IPS DF 6.9 (cell line): ENCODE measurements at regions not wholly inside any gene's neighbourhood (a gene's known extent, or its start where the extent isn't known, plus 50 kb on each side); places are given as distances from the start of the nearest gene placed in this dataset.

Source experiments
- DNase-seq: peaks from one replicate; pipeline ENCODE4 v3.0.0-alpha.2; 2013; ENCODE audit warnings: low read depth, low spot score
- H3K27ac ChIP-seq: one replicate; pipeline ENCODE4 v1.5.1; 2013; ENCODE audit warnings: low read length, control low read depth
- H3K27me3 ChIP-seq: 2 replicates; pipeline ENCODE4 v1.6.1; 2013; ENCODE audit warnings: mild to moderate bottlenecking, low read length; ENCODE audit not compliant: control insufficient read depth, insufficient read depth
- H3K36me3 ChIP-seq: 2 replicates; pipeline ENCODE4 v1.6.1; 2013; ENCODE audit warnings: low read length; ENCODE audit not compliant: control insufficient read depth, insufficient read depth
- H3K4me1 ChIP-seq: 2 replicates; pipeline ENCODE4 v1.6.1; 2013; ENCODE audit warnings: low read length; ENCODE audit not compliant: control insufficient read depth, insufficient read depth
- H3K4me3 ChIP-seq: 2 replicates; pipeline ENCODE4 v1.5.1; 2013; ENCODE audit warnings: mild to moderate bottlenecking, low read length
- H3K9me3 ChIP-seq: 2 replicates; pipeline ENCODE4 v1.6.1; 2013; ENCODE audit warnings: low read length, inconsistent platforms; ENCODE audit not compliant: control insufficient read depth, insufficient read depth
- WGBS: extraction: QIAGEN DNeasy Blood & Tissue Kit; methylation state at CpG from one replicate; pipeline ENCODE4 v1.1.7; 2013; ENCODE audit warnings: mixed read lengths, missing lambda C conversion rate; ENCODE audit not compliant: insufficient read length, insufficient coverage; 5-methylcytosine and 5-hydroxymethylcytosine counted together

DNA sequence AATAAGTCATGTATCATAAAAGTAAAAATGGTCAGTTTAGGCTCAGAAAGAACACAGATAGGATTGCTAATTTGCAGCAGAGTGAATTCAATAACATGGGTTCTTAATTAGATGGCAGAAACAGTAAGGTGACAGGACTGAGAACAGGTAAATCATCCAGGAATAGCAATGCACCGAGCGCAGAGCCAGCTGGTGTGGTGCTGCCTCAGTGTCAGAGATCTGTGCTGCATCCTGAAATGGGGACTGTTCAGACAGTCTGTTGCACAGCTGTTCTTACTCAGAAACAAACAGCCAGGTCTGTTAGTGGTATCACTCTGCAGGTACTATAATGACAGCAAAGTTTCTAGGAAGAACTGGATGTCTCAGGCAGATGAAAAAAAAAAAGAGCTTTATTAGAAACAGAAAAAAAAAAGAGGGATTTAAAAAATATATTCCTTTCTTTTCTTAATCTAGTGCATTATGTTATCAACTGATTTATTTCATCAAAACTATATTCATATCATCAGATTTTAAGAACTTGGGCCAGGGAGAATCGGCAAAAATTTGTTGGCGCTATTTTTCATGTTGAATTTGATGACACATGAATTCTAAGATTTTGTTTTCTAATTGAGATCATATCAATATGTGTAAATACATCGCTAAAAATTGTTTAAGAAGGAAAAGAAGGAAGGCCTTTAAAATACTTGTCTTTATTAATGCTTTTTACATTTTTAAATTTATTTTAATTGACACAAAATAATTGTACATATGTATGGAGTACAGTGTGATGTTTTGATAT, 501.8 kb downstream of the PRKD1 start:
- WGBS: no CpG with 5 or more reads among the region's 5 CpGs
- no peaks in the 10 kb centered on the region for H3K36me3 ChIP-seq
- no peaks in the 10 kb centered on the region for H3K27me3 ChIP-seq
- H3K9me3 ChIP-seq: no peaks in the 10 kb centered on the region
- H3K4me1 ChIP-seq: no peaks in the 10 kb centered on the region
- no peak for DNase-seq
- no peak overlapping the region for H3K27ac ChIP-seq
- no peak overlapping the region for H3K4me3 ChIP-seq

DNA sequence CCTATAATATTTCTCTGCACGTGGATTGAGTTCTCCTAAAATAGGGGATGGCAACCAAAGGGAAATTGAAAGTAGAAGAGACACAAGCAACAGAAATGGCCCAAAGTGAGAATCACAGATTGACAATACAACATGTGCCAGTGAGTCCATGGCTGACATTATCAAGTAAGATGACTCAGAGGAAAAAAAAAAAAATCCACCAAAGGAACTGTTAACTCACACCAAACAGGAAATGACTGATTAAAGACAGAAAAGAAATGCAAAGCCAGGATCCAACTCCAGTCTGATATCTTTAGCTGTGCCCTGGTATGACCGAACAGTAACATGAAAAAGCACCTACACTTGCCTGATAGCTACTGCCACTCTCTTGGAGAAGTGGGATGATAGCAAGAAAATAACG, 485.0 kb downstream of the PRKD1 start:
- H3K27me3 ChIP-seq: no peaks in the 10 kb centered on the region; the same call in 1 of the 2 replicates
- no CpG with 5 or more reads among the region's 3 CpGs for WGBS
- H3K4me1 ChIP-seq: no peaks in the 10 kb centered on the region
- no peak overlapping the region for H3K4me3 ChIP-seq
- H3K36me3 ChIP-seq: no peaks in the 10 kb centered on the region
- no peak for DNase-seq
- H3K9me3 ChIP-seq: no peaks in the 10 kb centered on the region
- no peak overlapping the region for H3K27ac ChIP-seq

DNA sequence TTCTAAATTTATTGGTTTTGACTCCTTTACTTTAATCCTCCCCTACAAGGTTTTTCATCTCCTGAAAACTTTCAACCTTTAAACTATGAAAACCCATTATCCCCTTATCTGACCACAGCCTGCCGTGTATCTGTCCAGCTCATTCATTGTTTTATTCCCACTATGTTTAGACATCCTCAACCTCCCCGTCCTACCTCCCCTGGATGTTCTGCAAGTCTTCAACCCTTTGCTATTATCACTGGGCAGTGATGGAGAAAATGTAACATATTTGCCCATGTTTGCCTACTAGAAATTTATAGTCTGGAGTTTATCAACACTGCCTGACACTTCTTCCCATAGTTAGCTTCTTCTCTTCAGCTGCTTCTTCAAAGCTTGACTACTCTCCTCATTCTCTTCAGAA, 483.4 kb downstream of the PRKD1 start:
- Histone ChIP-seq H3K27ac (no peak overlapping the region), H3K36me3 (no peaks in the 10 kb centered on the region), H3K4me1 (no peaks in the 10 kb centered on the region), H3K27me3 (no peaks in the 10 kb centered on the region; the same call in 1 of the 2 replicates), H3K4me3 (no peak overlapping the region), H3K9me3 (no peaks in the 10 kb centered on the region)
- no CpG with 5 or more reads among the region's 2 CpGs for WGBS
- no peak for DNase-seq

DNA sequence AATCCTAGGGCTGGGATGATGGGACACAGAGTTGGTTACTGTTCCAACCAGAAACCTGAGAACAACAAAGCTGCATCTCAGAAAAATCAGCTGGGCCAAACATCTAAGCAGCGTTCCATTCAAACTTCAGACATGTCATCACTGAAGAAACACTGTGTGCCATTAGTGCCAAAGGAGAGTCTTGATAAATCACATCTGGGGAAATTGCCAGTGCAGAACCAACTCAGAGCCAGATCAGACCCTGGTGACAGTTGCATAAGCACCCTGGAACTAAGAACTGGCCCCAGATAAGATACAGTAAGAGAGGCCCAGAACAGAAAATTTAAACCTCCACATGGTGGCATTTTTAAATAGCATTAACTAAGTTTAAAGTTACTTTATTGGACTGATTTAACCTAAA, 482.8 kb downstream of the PRKD1 start:
- Histone ChIP-seq H3K27me3 (no peaks in the 10 kb centered on the region; the same call in 1 of the 2 replicates), H3K27ac (no peak overlapping the region), H3K4me3 (no peak overlapping the region), H3K36me3 (no peaks in the 10 kb centered on the region), H3K4me1 (no peaks in the 10 kb centered on the region), H3K9me3 (no peaks in the 10 kb centered on the region)
- no CpG with 5 or more reads among the region's 1 CpG for WGBS
- no peak for DNase-seq

DNA sequence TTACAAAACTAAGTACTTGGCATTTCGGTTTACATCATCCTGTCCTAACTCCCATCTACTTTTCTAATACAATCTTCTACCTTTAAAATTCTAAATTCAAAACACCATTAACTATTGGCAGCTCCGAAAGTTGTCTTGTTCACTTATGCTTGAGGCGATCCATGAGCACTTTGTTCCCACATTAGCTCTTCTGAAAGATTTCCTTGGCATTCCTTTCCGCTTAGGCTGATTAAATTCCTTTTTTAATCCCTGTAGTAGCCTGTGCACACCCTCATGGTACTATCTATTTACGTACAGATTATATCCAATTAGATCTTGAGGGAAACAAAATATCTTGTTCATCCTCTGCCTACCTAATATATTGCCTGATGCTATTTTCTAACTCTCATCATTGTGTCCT, 480.7 kb downstream of the PRKD1 start:
- no peak overlapping the region for H3K4me3 ChIP-seq
- H3K9me3 ChIP-seq: no peaks in the 10 kb centered on the region
- H3K36me3 ChIP-seq: no peaks in the 10 kb centered on the region
- H3K4me1 ChIP-seq: no peaks in the 10 kb centered on the region
- H3K27ac ChIP-seq: no peak overlapping the region
- WGBS: 100% methylated on average over 2 of the region's 5 CpGs
- H3K27me3 ChIP-seq: no peaks in the 10 kb centered on the region; the same call in 1 of the 2 replicates
- DNase-seq: no peak

DNA sequence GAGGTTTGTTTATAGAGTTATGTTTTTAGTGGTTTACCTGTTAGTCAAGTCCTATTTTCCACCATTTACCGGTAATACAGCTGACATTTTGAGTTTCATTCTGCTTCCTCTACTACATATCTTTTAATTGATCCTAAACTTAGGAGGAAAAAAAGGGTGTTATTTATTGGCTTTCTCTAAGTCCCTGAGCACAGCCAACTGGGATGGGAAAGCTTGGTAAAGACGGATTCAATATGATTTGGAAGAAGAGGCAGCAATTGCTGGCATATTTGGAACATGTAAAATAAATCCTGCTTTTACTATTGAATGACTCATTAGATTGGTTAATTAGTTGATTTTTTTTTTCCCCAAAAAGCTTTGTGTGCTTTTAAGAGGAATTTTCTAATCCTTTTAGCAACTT, 475.7 kb downstream of the PRKD1 start:
- no peaks in the 10 kb centered on the region for H3K9me3 ChIP-seq
- H3K4me1 ChIP-seq: no peaks in the 10 kb centered on the region
- H3K27me3 ChIP-seq: no peaks in the 10 kb centered on the region
- no peaks in the 10 kb centered on the region for H3K36me3 ChIP-seq
- no peak overlapping the region for H3K4me3 ChIP-seq
- no peak overlapping the region for H3K27ac ChIP-seq
- WGBS: no CpG with 5 or more reads among the region's 2 CpGs
- DNase-seq: no peak

DNA sequence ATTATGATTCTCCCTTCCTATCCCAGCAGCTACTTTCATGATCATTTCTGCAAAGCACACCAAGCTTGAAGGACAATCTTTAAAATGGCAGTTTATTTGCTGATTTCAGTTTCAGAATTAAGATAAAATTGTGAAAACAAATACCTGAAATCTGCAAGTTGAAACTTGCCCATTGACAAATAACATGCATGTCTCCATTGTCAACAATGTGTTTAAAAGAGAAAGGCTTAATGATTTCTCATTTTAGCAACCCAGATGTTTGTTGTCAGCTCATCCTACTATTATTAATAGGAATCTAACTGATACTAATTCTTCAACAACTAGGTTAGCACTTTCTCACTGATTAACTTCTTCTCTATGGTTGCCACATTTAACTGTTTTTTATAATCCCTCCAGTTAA, 474.6 kb downstream of the PRKD1 start:
- DNase-seq: no peak

DNA sequence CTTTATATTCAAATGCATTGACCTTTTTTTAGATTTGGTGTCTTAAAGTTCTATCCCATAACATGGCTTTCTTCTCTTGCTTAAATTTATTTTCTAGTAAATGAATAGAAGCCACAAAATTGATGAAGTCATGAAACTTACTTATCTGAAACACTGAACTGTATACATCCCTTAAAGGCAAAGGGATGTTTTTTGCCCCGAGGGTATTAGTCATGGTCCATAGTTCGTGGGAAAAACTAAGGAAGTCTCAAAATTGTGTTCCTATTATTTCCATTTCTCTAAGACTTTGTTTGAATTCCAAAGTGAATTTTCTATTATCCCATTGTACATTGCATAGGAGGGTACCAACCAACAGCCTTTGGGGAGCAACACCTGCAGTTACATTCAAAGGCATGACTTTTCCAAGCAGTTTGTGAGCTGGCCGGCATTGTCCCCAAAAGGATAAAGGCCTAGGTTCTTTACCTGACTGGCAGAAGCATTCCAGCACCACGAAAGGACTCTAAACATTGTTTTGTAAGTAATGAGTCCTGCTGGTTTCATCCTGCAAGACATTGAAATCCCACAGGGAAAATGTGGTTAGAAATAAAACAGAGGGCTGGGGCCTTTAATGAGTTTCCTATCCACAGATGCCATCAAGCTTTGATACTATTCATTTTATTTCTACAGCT, 473.5 kb downstream of the PRKD1 start:
- Histone ChIP-seq H3K36me3 (no peaks in the 10 kb centered on the region), H3K4me3 (no peak overlapping the region), H3K9me3 (no peaks in the 10 kb centered on the region), H3K4me1 (no peaks in the 10 kb centered on the region), H3K27ac (no peak overlapping the region), H3K27me3 (no peaks in the 10 kb centered on the region)
- no CpG with 5 or more reads among the region's 4 CpGs for WGBS
- DNase-seq: peak; percentile 4

More for the DNA sequence above, 474.6 kb downstream of the PRKD1 start:
- no peaks in the 10 kb centered on the region for H3K36me3 ChIP-seq
- H3K27ac ChIP-seq: no peak overlapping the region
- no peaks in the 10 kb centered on the region for H3K9me3 ChIP-seq
- no peak overlapping the region for H3K4me3 ChIP-seq
- no peaks in the 10 kb centered on the region for H3K27me3 ChIP-seq
- H3K4me1 ChIP-seq: no peaks in the 10 kb centered on the region

DNA sequence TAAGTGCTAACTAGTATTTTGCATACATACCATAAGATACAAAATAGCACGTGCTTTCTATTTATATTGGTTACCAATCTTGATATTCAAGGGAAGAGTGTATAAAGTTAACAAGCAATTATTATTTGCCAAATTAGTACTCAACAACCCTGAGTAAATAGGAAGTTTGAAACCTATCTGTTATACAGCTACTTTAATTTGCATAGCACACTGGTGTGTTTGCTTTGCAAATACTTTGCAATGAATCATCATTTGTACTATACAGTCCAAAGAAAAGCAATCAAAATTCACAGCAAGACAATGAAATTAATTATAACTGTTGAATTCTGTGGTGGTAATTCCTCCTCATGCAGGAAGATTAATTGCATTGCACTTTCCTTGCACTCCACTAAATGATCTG, 469.1 kb downstream of the PRKD1 start:
- WGBS: no CpG with 5 or more reads among the region's 1 CpG
- no peak overlapping the region for H3K4me3 ChIP-seq
- no peaks in the 10 kb centered on the region for H3K36me3 ChIP-seq
- no peak overlapping the region for H3K27ac ChIP-seq
- no peaks in the 10 kb centered on the region for H3K9me3 ChIP-seq
- DNase-seq: no peak
- H3K27me3 ChIP-seq: no peaks in the 10 kb centered on the region
- H3K4me1 ChIP-seq: no peaks in the 10 kb centered on the region

DNA sequence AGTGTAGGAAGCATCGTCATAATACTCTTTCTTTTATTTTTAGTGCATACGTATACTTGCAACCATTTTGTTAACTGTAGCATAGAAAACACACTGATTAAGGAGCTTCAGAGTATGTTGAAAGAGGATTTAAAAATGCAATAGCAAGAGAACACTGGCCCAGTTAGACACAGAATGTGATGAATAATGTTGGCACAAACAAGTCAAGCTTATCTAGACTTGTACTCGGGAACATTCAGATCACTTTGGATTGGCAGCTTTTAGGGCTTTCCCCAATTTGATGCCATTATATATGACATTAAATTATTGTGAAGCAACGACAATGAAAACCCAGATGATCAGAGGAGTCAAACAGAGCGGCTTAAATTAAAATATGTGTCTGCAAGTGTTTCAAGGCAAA, 468.1 kb downstream of the PRKD1 start:
- DNase-seq: no peak
- no peak overlapping the region for H3K4me3 ChIP-seq

More for the DNA sequence above, 468.1 kb downstream of the PRKD1 start:
- WGBS: no CpG with 5 or more reads among the region's 5 CpGs
- H3K4me1 ChIP-seq: no peaks in the 10 kb centered on the region
- no peak overlapping the region for H3K27ac ChIP-seq
- no peaks in the 10 kb centered on the region for H3K9me3 ChIP-seq
- no peaks in the 10 kb centered on the region for H3K36me3 ChIP-seq
- H3K27me3 ChIP-seq: no peaks in the 10 kb centered on the region
